Activated CD8-positive, alpha-beta memory T cell treated with anti-CD3 and anti-CD28 coated beads, Interleukin-2, amount 10 ng/mL, durations not matched to agents 7 days and 5 days (primary cell): ENCODE measurements at regions not wholly inside any gene's neighbourhood (a gene's known extent, or its start where the extent isn't known, plus 50 kb on each side); places are given as distances from the start of the nearest gene placed in this dataset.

ENCODE experiments used
- ATAC-seq: fragments of 150-1000 bp; cut with Tn5 transposase; one replicate; pipeline ENCODE4 v1.10.0; 2021; ENCODE audit warnings: moderate library complexity
- CTCF ChIA-PET: fragments of 350-600 bp; sonication (Branson Sonifier 250); formaldehyde crosslinking; loops from one replicate; lab custom pipeline; 2021; ENCODE audit warnings: antibody characterized with exemption; lab: Charles Lee
- DNase-seq: peaks from one replicate; pipeline ENCODE4 v3.0.0-alpha.2; 2020
- H3K27ac Mint-ChIP-seq: one replicate; pipeline ENCODE4 v1.8.0; 2021; ENCODE audit warnings: mild to moderate bottlenecking, mixed read lengths
- H3K27me3 Mint-ChIP-seq: one replicate; pipeline ENCODE4 v1.8.0; 2021; ENCODE audit warnings: mixed read lengths
- H3K36me3 Mint-ChIP-seq: one replicate; pipeline ENCODE4 v1.8.0; 2021; ENCODE audit warnings: mild to moderate bottlenecking, mixed read lengths
- H3K4me1 Mint-ChIP-seq: one replicate; pipeline ENCODE4 v1.8.0; 2021; ENCODE audit warnings: mixed read lengths
- H3K4me3 Mint-ChIP-seq: one replicate; pipeline ENCODE4 v1.8.0; 2021; ENCODE audit warnings: mild to moderate bottlenecking, moderate library complexity, mixed read lengths
- H3K9me3 Mint-ChIP-seq: one replicate; pipeline ENCODE4 v1.8.0; 2022; ENCODE audit warnings: low read depth, mixed read lengths

DNA sequence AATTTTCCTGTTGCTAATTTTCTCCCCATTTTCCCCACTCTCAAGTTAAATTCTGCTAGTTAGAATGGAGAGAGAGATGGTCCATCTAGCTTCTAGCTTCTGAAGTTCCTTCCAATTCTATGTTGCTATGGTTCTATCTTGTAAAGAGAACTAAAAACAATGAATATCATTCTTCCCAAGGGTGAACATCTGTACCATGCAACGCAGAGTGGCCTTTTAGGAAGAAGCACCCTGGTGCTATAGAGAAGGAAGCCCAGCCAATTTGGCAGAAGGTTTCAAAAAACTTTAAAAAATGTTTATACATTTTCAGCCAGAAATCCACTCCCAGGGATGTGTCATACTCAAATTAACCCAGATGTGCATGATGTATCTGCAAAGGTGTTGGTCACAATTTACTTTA, 149.1 kb downstream of the SEMA6D start:
- CTCF ChIA-PET, result no interaction called here
- no peaks in the 10 kb centered on the region for H3K9me3 Mint-ChIP-seq
- no peak overlapping the region for H3K4me3 Mint-ChIP-seq
- ATAC-seq, result no peak
- no peak overlapping the region for H3K27ac Mint-ChIP-seq
- no peaks in the 10 kb centered on the region for H3K27me3 Mint-ChIP-seq
- no peak for DNase-seq
- H3K4me1 Mint-ChIP-seq, result no peaks in the 10 kb centered on the region
- no peaks in the 10 kb centered on the region for H3K36me3 Mint-ChIP-seq

DNA sequence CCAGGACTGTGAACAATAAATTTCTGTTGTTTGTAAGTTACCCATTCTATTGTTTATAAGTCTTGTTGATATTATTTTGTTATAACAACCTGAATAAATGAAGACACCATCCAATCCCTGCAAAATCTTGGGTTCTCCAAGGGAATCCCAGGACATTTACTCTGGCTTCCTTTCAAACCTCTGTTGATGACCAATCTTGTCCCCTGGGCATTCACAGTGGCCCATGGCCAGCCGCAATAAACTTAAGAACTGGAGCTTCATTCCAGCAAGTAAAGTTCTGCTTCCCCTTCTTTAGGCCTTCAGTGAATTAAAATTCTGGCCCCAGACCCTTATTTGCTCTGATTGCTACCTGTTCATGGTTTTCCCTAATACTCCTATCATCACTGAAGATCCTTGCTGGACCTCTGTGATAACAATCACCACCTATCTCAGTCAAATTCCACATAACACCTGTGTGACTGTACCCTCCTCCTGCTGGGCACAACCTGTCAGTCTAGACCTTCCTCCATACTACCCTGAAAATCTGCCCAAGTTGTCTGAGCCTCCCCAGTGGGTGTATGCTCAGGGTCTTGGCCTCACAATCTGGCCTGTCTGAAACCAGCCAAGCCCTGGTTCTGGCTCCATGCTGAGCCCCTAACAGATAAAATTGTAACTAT, 153.1 kb downstream of the SEMA6D start:
- H3K36me3 Mint-ChIP-seq, result no peaks in the 10 kb centered on the region
- DNase-seq (no peak), ATAC-seq (no peak)
- no peak overlapping the region for H3K27ac Mint-ChIP-seq
- H3K27me3 Mint-ChIP-seq, result no peaks in the 10 kb centered on the region
- H3K4me1 Mint-ChIP-seq, result no peaks in the 10 kb centered on the region
- no peak overlapping the region for H3K4me3 Mint-ChIP-seq
- H3K9me3 Mint-ChIP-seq, result no peaks in the 10 kb centered on the region
- CTCF ChIA-PET, result no interaction called here

DNA sequence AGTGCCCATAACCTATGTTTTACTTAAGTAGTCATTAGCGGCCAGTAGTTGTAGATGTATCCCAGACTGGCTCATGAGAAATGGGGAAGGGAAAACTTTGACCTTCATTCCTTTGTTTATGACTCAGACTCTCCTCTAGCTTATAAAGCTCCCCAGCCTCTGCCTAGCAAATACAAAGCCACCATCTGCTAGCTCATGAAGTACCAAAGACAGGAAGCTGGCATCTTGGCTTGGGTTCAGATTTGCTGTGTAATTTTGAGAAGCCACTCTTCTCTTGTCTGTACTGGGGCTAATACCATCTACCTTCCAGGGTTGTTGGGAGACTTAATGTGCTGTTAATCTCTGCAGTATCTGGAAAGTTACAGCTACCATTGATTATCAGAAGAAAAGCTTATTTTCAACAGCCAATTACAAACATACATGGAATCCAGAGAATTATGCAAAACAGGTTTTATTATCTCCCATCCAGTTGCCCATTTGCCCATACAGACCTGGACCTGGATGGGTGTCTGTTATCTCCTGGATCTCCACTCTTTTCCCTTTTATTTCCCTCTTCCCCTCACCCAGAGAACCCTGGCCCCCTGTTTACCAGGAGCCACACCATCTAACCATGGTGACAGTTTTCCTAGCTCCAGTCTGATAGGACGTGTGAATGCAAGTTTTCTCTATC, 153.8 kb downstream of the SEMA6D start:
- H3K36me3 Mint-ChIP-seq, result no peaks in the 10 kb centered on the region
- H3K4me3 Mint-ChIP-seq, result no peak overlapping the region
- H3K9me3 Mint-ChIP-seq, result no peaks in the 10 kb centered on the region
- ATAC-seq (no peak), DNase-seq (no peak)
- CTCF ChIA-PET, result no interaction called here
- H3K27me3 Mint-ChIP-seq, result no peaks in the 10 kb centered on the region
- H3K27ac Mint-ChIP-seq, result no peak overlapping the region
- H3K4me1 Mint-ChIP-seq, result no peaks in the 10 kb centered on the region

- H3K9me3 Mint-ChIP-seq, result no peaks in the 10 kb centered on the region
- H3K4me3 Mint-ChIP-seq, result no peak overlapping the region
- CTCF ChIA-PET, result no interaction called here
- no peaks in the 10 kb centered on the region for H3K27me3 Mint-ChIP-seq
- H3K27ac Mint-ChIP-seq, result no peak overlapping the region
- no peak for ATAC-seq
- no peaks in the 10 kb centered on the region for H3K4me1 Mint-ChIP-seq
- H3K36me3 Mint-ChIP-seq, result no peaks in the 10 kb centered on the region
- no peak for DNase-seq
Observed at GRCh38 chr15:47872208-47872607, 154.9 kb downstream of the SEMA6D start.

DNA sequence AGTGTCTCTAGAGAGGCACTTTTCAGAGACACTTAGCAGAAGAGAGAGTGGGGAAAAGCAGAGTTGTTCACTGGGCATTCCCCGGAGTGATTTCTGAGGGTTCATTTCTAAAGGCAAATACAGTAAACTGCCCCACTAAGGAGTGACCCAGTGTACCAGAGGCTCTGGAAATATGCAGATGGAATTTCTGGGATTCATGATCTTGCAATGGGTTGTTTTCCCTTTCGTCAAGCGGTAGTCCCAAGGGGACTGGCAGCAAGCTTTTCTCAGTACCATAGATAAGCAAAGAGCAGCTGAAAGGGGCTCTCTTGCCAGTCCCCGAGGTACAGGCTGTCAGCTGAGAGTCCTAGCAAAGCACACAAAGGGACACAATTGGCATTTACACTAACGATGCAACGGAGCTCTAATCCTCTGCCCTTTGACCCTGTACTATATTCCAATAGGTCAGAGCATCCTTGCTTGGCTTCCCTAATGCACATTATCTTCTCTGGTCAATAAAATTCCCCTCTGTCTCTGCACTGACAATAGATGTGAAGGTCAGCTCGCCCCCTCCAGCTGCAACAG, 155.6 kb downstream of the SEMA6D start:
- Mint-ChIP-seq H3K36me3 (no peaks in the 10 kb centered on the region), H3K4me1 (no peaks in the 10 kb centered on the region), H3K4me3 (no peak overlapping the region), H3K27ac (no peak overlapping the region), H3K9me3 (no peaks in the 10 kb centered on the region), H3K27me3 (no peaks in the 10 kb centered on the region)
- ATAC-seq (no peak), DNase-seq (no peak)
- CTCF ChIA-PET, result no interaction called here

DNA sequence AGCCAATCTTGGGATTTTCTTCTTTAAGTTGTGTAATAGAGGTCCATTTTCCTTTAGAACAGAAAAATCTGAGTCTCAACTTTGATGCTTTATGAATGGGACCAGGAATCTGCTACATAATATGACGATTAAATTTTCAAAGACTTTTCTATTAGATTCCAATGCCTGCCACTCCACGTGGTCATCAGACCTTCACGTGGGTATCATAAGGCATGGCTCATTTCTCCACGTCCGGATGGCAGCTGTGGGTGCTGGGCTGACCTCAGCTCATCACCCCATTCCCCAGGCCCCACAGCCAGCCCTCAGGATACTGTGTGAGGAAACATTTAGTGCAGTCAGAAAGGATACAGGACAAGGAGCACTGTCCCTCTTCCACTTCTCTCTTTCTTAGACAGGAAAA, 159.7 kb downstream of the SEMA6D start:
- Mint-ChIP-seq H3K9me3 (no peaks in the 10 kb centered on the region), H3K4me1 (no peaks in the 10 kb centered on the region), H3K27me3 (no peaks in the 10 kb centered on the region), H3K4me3 (no peak overlapping the region), H3K36me3 (no peaks in the 10 kb centered on the region), H3K27ac (no peak overlapping the region)
- no peak for ATAC-seq
- CTCF ChIA-PET, result no interaction called here
- no peak for DNase-seq

GRCh38 chr15:47877836-47878235, 160.5 kb downstream of the SEMA6D start:
- H3K4me3 Mint-ChIP-seq, result no peak overlapping the region
- H3K27me3 Mint-ChIP-seq, result no peaks in the 10 kb centered on the region
- ATAC-seq (no peak), DNase-seq (no peak)
- no peak overlapping the region for H3K27ac Mint-ChIP-seq
- no peaks in the 10 kb centered on the region for H3K36me3 Mint-ChIP-seq
- H3K4me1 Mint-ChIP-seq, result no peaks in the 10 kb centered on the region
- no peaks in the 10 kb centered on the region for H3K9me3 Mint-ChIP-seq
- CTCF ChIA-PET, result no interaction called here

- DNase-seq, result no peak
- no peaks in the 10 kb centered on the region for H3K9me3 Mint-ChIP-seq
- no peak overlapping the region for H3K27ac Mint-ChIP-seq
- H3K4me1 Mint-ChIP-seq, result no peaks in the 10 kb centered on the region
- H3K4me3 Mint-ChIP-seq, result no peak overlapping the region
- no peak for ATAC-seq
- H3K27me3 Mint-ChIP-seq, result no peaks in the 10 kb centered on the region
- CTCF ChIA-PET, result no interaction called here
- H3K36me3 Mint-ChIP-seq, result no peaks in the 10 kb centered on the region
Observed at GRCh38 chr15:47885920-47886319, 168.6 kb downstream of the SEMA6D start.

DNA sequence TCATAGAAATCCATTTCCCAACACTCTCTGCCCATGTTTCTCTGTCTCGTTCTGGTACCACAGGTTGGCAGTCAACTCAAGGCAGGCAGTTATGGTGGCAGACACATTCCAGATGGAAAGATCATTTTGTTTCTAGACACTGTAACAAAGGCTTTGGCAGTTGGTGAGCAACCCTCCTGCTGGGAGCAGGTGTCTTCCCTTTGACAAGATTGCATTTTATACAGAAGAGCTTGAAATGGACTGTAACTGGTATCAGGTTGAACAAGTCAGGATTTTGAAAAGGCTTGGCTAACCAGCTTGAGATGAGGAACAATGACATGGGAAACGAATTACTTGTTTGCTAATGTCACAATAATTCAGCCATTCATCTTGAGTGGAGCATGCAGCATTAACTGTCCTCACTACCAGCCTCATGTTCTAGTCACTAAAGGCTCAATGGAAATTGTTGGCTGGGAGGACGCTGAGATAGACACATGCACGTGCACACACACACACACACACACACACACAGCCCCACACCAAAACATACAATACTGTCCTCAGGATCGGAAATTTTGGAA, 170.0 kb downstream of the SEMA6D start:
- H3K4me3 Mint-ChIP-seq, result no peak overlapping the region
- DNase-seq (no peak), ATAC-seq (no peak)
- CTCF ChIA-PET, result no interaction called here
- H3K27me3 Mint-ChIP-seq, result no peaks in the 10 kb centered on the region
- H3K36me3 Mint-ChIP-seq, result no peaks in the 10 kb centered on the region
- no peak overlapping the region for H3K27ac Mint-ChIP-seq
- H3K9me3 Mint-ChIP-seq, result no peaks in the 10 kb centered on the region
- H3K4me1 Mint-ChIP-seq, result no peaks in the 10 kb centered on the region

DNA sequence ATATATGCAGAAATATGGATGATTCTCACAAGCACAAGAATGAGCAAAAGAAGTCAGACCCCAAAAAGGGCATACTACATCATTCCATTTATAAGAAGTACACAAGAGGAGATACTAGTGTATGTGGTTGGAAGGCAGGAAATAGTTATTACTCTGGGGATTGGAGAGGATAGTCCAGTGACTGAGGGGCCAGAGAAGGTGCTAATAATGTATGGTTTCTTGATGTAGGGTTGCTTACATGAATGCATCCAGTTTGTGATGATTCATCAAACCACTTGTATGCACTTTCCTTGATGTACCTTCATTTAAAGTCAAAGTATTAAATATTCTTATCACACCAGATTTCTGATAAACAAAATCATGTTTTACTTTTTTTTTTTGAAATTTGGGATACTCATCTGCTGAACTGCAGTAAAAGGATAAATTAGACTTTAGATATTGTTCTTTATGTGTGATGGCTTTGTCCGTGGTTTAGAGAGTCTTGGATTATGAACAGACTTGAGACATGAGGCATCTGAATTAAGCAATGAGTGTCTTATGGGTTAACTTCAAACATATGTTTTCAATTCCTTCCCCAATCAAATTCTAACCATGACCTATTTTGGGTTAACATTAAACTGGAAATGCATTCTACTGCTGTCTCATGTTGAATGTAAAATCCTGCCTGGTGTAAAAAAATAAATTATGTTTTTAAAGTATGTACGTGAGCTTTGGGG, 171.2 kb downstream of the SEMA6D start:
- DNase-seq (no peak), ATAC-seq (no peak)
- CTCF ChIA-PET, result no interaction called here
- H3K36me3 Mint-ChIP-seq, result no peaks in the 10 kb centered on the region
- no peaks in the 10 kb centered on the region for H3K27me3 Mint-ChIP-seq
- H3K4me1 Mint-ChIP-seq, result no peaks in the 10 kb centered on the region
- no peak overlapping the region for H3K27ac Mint-ChIP-seq
- no peaks in the 10 kb centered on the region for H3K9me3 Mint-ChIP-seq
- H3K4me3 Mint-ChIP-seq, result no peak overlapping the region

- CTCF ChIA-PET, result interaction anchor here (1.0 kb wide), 1 partner anchor 649 kb away, joined by 3 read pairs; no protein-coding TSS in a partner anchor
- ATAC-seq (no peak), DNase-seq (no peak)
- Mint-ChIP-seq H3K4me3 (no peak overlapping the region), H3K27me3 (no peaks in the 10 kb centered on the region), H3K9me3 (no peaks in the 10 kb centered on the region), H3K27ac (no peak overlapping the region), H3K36me3 (no peaks in the 10 kb centered on the region), H3K4me1 (no peaks in the 10 kb centered on the region)
Observed at GRCh38 chr15:47890397-47891150, 173.3 kb downstream of the SEMA6D start.

DNA sequence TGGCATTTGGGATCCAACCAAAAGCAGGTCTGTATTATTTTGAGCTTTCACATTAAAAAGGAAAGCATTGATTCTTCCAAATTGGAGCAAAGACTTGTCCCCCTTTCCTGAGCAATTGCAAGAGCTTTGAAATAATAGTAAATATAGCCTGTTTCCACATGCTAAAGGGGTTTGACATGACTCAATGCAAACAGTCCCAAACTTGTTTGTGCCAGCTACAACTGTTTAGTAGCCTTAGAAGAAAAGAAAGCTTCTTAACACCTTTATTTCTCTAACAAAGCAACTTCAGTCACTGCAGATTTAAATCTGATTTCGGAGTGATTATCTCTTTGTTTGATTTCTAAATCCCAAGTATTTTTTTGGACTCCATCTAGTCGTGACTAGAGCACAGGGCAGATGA, 180.2 kb downstream of the SEMA6D start:
- DNase-seq (no peak), ATAC-seq (no peak)
- no peak overlapping the region for H3K4me3 Mint-ChIP-seq
- no peaks in the 10 kb centered on the region for H3K36me3 Mint-ChIP-seq
- CTCF ChIA-PET, result no interaction called here
- no peak overlapping the region for H3K27ac Mint-ChIP-seq
- H3K9me3 Mint-ChIP-seq, result no peaks in the 10 kb centered on the region
- no peaks in the 10 kb centered on the region for H3K4me1 Mint-ChIP-seq
- H3K27me3 Mint-ChIP-seq, result no peaks in the 10 kb centered on the region

- Mint-ChIP-seq H3K27me3 (no peaks in the 10 kb centered on the region), H3K36me3 (no peaks in the 10 kb centered on the region), H3K4me1 (no peaks in the 10 kb centered on the region), H3K4me3 (no peak overlapping the region), H3K27ac (no peak overlapping the region), H3K9me3 (peaks cover 6% of the 10 kb centered on the region)
- no peak for ATAC-seq
- CTCF ChIA-PET, result no interaction called here
- DNase-seq, result no peak
Observed at GRCh38 chr15:47900751-47901150, 183.4 kb downstream of the SEMA6D start.
